ENCODE measurements at regions not wholly inside any gene's neighbourhood (a gene's known extent, or its start where the extent isn't known, plus 50 kb on each side); places are given as distances from the start of the nearest gene placed in this dataset.
"Not testable (repeated sequence)": the region's sequence is repeated elsewhere in the genome, so short reads cannot be mapped to it uniquely, and the experiment has no call there.

- no peak for DNase-seq (ENCODE audit: low read depth, low spot score)
Measured at GRCh38 chr11:101835506-101836063, 79.2 kb upstream of the CEP126 start.

DNA sequence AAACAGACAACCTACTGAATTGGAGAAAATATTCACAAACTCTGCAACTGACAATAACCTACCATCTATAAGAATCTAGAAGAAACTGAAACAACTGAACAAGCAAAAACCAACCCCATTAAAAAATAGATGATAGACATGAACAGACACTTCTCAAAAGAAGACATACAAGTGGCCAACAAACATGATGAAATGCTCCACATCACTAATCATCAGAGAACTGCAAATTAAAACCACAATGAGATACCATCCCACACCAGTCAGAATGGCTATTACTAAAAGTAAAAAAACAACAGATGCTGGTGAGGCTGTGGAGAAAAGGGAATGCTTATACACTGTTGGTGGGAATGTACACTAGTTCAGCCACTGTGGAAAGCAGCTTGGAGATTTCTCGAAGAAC is 84.3 kb upstream of the CEP126 start:
- not testable (repeated sequence) for DNase-seq (ENCODE audit: low read depth, low spot score)

GRCh38 chr11:101825531-101825930 is 89.3 kb upstream of the CEP126 start:
- DNase-seq (ENCODE audit: low read depth, low spot score), result no peak

GRCh38 chr11:101817581-101817980 is 97.2 kb upstream of the CEP126 start:
- DNase-seq (ENCODE audit: low read depth, low spot score), result peak; percentile 17

DNA sequence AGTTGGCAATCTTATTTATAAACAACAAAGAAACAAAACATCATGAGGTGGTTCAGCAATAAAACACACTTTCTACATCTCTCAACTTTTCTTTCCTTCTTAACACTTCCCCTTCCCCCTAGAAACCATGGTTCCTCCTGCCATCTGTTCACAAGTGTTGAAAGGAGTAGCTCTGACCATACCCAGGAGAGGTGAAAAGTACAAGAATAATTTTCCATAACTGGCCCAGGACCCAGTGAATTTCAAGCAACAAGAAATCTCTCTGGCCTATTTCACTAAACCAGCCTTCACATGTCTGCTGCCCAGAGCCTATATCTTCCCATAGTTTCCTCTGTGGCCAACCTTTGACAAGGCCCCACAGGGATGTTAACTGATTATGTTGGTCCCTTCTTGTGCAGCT is 98.2 kb upstream of the CEP126 start:
- no peak for DNase-seq (ENCODE audit: low read depth, low spot score)

- DNase-seq (ENCODE audit: low read depth, low spot score), result no peak
Measured at GRCh38 chr11:101812546-101812945, 102.3 kb upstream of the CEP126 start.

DNA sequence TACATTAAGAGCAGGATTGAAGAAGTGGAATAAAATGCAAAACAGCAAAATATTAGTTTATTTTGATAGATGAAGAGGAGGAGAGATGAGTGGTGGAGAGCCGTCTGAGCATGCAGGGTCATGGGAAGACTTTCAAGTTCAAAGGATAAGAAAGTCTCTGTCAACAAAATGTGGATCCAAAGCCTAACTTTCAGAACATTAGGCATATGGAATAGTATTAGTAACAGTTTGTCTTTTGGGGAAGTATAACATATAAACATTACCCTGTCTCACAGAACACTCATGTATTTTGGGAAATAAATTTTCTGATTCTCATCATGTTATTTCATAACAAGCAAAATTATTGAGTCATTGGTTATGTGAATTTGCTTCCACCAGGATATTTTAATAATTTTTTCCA is 104.3 kb upstream of the CEP126 start:
- no peak for DNase-seq (ENCODE audit: low read depth, low spot score)

- DNase-seq (ENCODE audit: low read depth, low spot score), result no peak
Measured at GRCh38 chr11:101807531-101807930, 107.3 kb upstream of the CEP126 start.

- DNase-seq (ENCODE audit: low read depth, low spot score), result no peak
Measured at GRCh38 chr11:101803651-101804050, 111.2 kb upstream of the CEP126 start.

GRCh38 chr11:101797335-101797734 is 117.5 kb upstream of the CEP126 start:
- DNase-seq (ENCODE audit: low read depth, low spot score), result no peak

GRCh38 chr11:101792814-101793213 is 122.0 kb upstream of the CEP126 start:
- no peak for DNase-seq (ENCODE audit: low read depth, low spot score)

GRCh38 chr11:101786916-101787315 is 127.9 kb upstream of the CEP126 start:
- DNase-seq (ENCODE audit: low read depth, low spot score), result no peak

GRCh38 chr11:101786421-101786820 is 128.4 kb upstream of the CEP126 start:
- DNase-seq (ENCODE audit: low read depth, low spot score), result no peak

DNA sequence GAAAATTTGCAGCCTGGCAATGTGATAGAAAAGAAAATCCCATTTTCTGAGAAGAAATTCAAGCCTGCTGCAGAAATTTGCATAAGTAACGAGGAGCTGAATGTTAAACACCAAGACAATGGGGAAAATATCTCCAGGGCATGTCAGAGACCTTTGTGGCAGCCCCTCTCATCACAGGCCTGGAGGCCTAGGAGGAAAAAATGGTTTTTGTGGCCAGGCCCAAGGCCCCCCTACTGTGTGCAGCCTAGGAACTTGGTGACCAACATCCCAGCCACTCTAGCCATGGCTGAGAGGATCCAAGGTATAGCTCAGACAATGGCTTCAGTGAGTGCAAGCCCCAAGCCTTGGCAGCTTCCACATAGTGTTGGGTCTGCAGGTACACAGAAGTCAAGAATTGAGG is 135.6 kb upstream of the CEP126 start:
- not testable (repeated sequence) for DNase-seq (ENCODE audit: low read depth, low spot score)

- DNase-seq (ENCODE audit: low read depth, low spot score), result no peak
Measured at GRCh38 chr11:101777476-101777875, 137.3 kb upstream of the CEP126 start.

GRCh38 chr11:101775033-101775432 is 139.8 kb upstream of the CEP126 start:
- no peak for DNase-seq (ENCODE audit: low read depth, low spot score)

DNA sequence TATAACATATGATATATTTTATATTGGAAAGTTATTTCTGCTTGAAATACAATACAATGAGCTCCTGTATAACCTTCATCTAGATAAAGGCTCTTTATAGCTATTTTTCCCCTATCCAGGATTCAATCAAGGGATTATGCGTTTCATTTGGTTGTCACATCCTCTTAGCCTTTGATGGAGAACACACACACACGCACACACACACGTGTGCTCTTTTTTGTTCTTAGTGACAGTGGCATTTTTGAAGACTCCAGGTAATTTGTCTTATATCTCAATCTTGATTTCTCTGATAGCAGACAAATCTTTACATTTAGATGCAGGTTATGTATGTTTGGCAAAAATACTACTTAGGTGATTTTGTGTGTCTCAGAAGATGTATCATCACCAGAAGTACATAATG is 144.2 kb upstream of the CEP126 start:
- no peak for DNase-seq (ENCODE audit: low read depth, low spot score)

GRCh38 chr11:101765932-101766331 is 148.9 kb upstream of the CEP126 start:
- DNase-seq (ENCODE audit: low read depth, low spot score), result no peak

GRCh38 chr11:101759771-101760450 is 154.9 kb upstream of the CEP126 start:
- DNase-seq (ENCODE audit: low read depth, low spot score), result no peak

DNA sequence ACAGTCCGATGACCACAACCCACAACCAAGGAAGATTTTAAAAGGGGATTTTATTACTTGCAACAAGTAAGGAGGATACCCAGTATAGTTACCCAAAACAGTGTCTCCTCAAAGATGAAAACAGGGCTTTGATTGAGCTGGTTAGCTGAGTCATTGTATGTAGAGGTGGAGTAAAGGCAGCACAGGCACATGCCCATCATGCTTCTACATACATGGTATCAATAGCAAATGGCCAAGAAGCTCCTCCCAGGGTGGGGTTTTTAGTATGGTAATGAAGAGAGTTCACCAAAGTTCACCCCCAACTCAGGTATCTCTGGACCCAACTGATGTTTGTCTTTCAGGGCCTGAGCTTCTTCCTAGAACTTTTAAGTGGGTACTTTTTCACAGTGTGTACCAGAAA is 157.1 kb upstream of the CEP126 start:
- no peak for DNase-seq (ENCODE audit: low read depth, low spot score)

DNA sequence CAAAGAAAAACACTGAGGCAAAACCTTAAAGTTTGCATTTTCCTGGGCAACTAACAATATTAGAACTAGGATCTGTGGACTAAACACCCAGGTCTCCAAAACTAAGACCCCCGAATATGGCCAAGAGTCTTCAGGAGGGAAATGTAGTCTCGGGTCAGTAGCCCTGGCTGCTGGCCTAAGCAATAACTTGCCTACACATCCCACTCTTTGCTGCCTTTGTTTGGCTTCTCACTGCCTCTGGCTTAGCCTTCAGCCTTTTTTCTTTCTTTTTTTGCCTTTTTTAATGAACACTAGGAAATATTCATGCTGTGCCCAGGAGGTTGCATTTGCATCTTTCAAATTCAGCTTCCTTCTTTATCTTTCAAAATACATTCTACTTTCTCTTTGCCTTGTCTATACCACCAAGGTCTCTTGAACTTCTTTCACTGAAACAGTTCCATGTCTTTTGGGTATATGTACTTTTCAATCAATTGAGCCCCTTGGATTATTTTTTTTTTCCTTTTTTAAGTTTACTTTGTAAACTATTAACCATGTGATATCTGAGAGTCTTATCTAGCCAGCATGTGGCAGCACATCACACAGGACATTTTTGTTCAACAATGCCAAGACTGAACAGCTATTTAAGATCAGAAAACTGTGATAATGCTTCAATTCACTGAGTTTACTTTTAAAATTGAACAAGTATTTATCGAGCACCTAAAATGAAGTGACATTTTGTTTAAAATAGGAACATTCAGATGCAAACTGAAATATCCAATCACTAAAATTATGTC is 165.0 kb upstream of the TRPC6 start:
- DNase-seq (ENCODE audit: low read depth, low spot score), result no peak

- DNase-seq (ENCODE audit: low read depth, low spot score), result no peak
Measured at GRCh38 chr11:101745756-101746155, 161.9 kb upstream of the TRPC6 start.

GRCh38 chr11:101743828-101744227 is 160.0 kb upstream of the TRPC6 start:
- DNase-seq (ENCODE audit: low read depth, low spot score), result no peak

All from smooth muscle cell of the brain vasculature (primary cell).